HCT116 (cell line): ENCODE measurements at regions not wholly inside any gene's neighbourhood (a gene's known extent, or its start where the extent isn't known, plus 50 kb on each side); places are given as distances from the start of the nearest gene placed in this dataset.

Source experiments
- ATAC-seq: fragments of 200-7000 bp; cut with Tn5 transposase; 2 replicates; pipeline ENCODE4 v1.9.1; 2020; ENCODE audit warnings: mild to moderate bottlenecking, moderate library complexity
- BruUV-seq: library from RNA; stranded (reverse); fragments of 400-500 nt; replicated peaks from 2 replicates; lab custom pipeline; 2021; lab: Mats Ljungman, UMichigan
- CTCF ChIA-PET: fragments of 300-600 bp; sonication (Branson Sonifier 250); formaldehyde crosslinking; loops from one replicate; lab custom pipeline; 2021; ENCODE audit warnings: antibody characterized with exemption; lab: Charles Lee
- POLR2A ChIA-PET: fragments of 300-600, 350-600 bp; sonication (Branson Sonifier 250); formaldehyde crosslinking; loops from one replicate; lab custom pipeline; 2021; ENCODE audit warnings: antibody characterized with exemption; lab: Charles Lee
- RAD21 ChIA-PET, 2 experiments: fragments of 300-600 bp; sonication (Branson Sonifier 250); formaldehyde crosslinking; loops; one replicate each; lab custom pipeline; 2023; ENCODE audit warnings: low total read pairs in 2 of 2; ENCODE audit not compliant: uncharacterized antibody in 2 of 2, unreplicated experiment in 2 of 2, low non-redundant PET in 1 of 2; lab: Charles Lee
- DNase-seq: peaks from one replicate; pipeline ENCODE4 v3.0.0-alpha.2; 2010; ENCODE audit warnings: low read depth, low spot score
- H2AFZ ChIP-seq: fragments of 200-600 bp; shearing (Covaris generic), sonication (generic); 2 replicates; pipeline ENCODE4 v1.6.1; 2017; ENCODE audit warnings: low read depth, mixed run types, mixed read lengths, antibody characterized with exemption, low read length; ENCODE audit not compliant: poor library complexity, severe bottlenecking
- H3K27ac ChIP-seq: 2 replicates; pipeline ENCODE4 v1.5.1; 2012; ENCODE audit warnings: low read depth, low read length
- H3K27me3 ChIP-seq: fragments of 200-600 bp; sonication (generic); 2 replicates; pipeline ENCODE4 v1.6.1; 2016; ENCODE audit warnings: mixed run types, low read length, mixed read lengths; ENCODE audit not compliant: insufficient read depth
- H3K36me3 ChIP-seq, 2 experiments: fragments of 200-500 bp in 1 of 2; fragments of 200-600 bp in 1 of 2; sonication (Bioruptor generic) in 1 of 2; sonication (generic) in 1 of 2; 2 replicates each; pipeline versions ENCODE4 v1.5.1 to v1.6.1; 2014 to 2016; ENCODE audit warnings: low read length in 2 of 2, inconsistent platforms in 1 of 2, mixed read lengths in 1 of 2, mixed run types in 1 of 2; ENCODE audit not compliant: insufficient read depth in 2 of 2, control insufficient read depth in 1 of 2
- H3K4me1 ChIP-seq, 2 experiments: fragments of 200-600 bp in 1 of 2; sonication (generic) in 1 of 2; 2 replicates each; pipeline versions ENCODE4 v1.5.1 to v1.6.1; 2012 to 2017; ENCODE audit warnings: low read length in 2 of 2, inconsistent platforms in 1 of 2, mild to moderate bottlenecking in 1 of 2, mixed read lengths in 1 of 2, mixed run types in 1 of 2, moderate library complexity in 1 of 2; ENCODE audit not compliant: insufficient read depth in 2 of 2, control insufficient read depth in 1 of 2
- H3K4me2 ChIP-seq: fragments of 200-600 bp; sonication (generic); 2 replicates; pipeline ENCODE4 v1.6.1; 2017; ENCODE audit warnings: mixed run types, low read length, mixed read lengths
- H3K4me3 ChIP-seq, 2 experiments: fragments of 200-600 bp in 1 of 2; sonication (generic) in 1 of 2; replicated peaks in 1 of 2; 2 replicates each; pipeline ENCODE4 v1.5.1; 2011 to 2016; ENCODE audit warnings: low read length in 2 of 2, control low read depth in 1 of 2, low read depth in 1 of 2, mild to moderate bottlenecking in 1 of 2, mixed read lengths in 1 of 2, mixed run types in 1 of 2
- H3K79me2 ChIP-seq: fragments of 200-600 bp; sonication (generic); 2 replicates; pipeline ENCODE4 v1.6.1; 2017; ENCODE audit warnings: mild to moderate bottlenecking, mixed run types, low read length, moderate library complexity, mixed read lengths; ENCODE audit not compliant: insufficient read depth
- H3K9ac ChIP-seq: fragments of 200-600 bp; sonication (generic); 2 replicates; pipeline ENCODE4 v1.6.1; 2016; ENCODE audit warnings: low read length, mixed read lengths
- H3K9me2 ChIP-seq: fragments of 200-600 bp; sonication (generic), shearing (Covaris generic); 2 replicates; pipeline ENCODE4 v1.6.1; 2017; ENCODE audit warnings: mixed run types, mild to moderate bottlenecking, moderate library complexity; ENCODE audit not compliant: insufficient read depth
- H3K9me3 ChIP-seq, 2 experiments: fragments of 200-500 bp in 1 of 2; fragments of 200-600 bp in 1 of 2; sonication (Bioruptor generic) in 1 of 2; sonication (generic) in 1 of 2; 2 replicates each; pipeline ENCODE4 v1.6.1; 2014 to 2017; ENCODE audit warnings: low read length in 2 of 2, mixed read lengths in 2 of 2, inconsistent platforms in 1 of 2, low read depth in 1 of 2, mild to moderate bottlenecking in 1 of 2, mixed run types in 1 of 2, moderate library complexity in 1 of 2; ENCODE audit not compliant: control insufficient read depth in 1 of 2, insufficient read depth in 1 of 2
- H4K20me1 ChIP-seq: fragments of 200-600 bp; sonication (generic), shearing (Covaris generic); 2 replicates; pipeline ENCODE4 v1.6.1; 2017; ENCODE audit warnings: mixed run types, mild to moderate bottlenecking, moderate library complexity; ENCODE audit not compliant: insufficient read depth
- EZH2 ChIP-seq: fragments of 200-600 bp; sonication (generic); IDR thresholded peaks from 2 replicates; pipeline ENCODE4 v1.6.1; 2017; ENCODE audit warnings: antibody characterized with exemption, mixed run types
- JUND ChIP-seq: IDR thresholded peaks from 2 replicates; pipeline ENCODE4 v1.6.1; 2012
- RAD21 ChIP-seq: IDR thresholded peaks from 2 replicates; pipeline ENCODE4 v1.6.1; 2012; ENCODE audit warnings: low read depth, mild to moderate bottlenecking
- SIN3A ChIP-seq: IDR thresholded peaks from 2 replicates; pipeline ENCODE4 v1.6.1; 2012; ENCODE audit warnings: low read depth
- SP1 ChIP-seq: IDR thresholded peaks from 2 replicates; pipeline ENCODE4 v1.6.1; 2012; ENCODE audit warnings: low read depth
- ZFX ChIP-seq: fragments of 450-650 bp; IDR thresholded peaks from 2 replicates; pipeline ENCODE4 v1.6.1; 2017
- intact Hi-C: fragments of 100-400 bp; cut with micrococcal nuclease; formaldehyde crosslinking; loops from 2 replicates; pipeline ENCODE4 v1.10.0; 2022
- TF ChIP-seq, protein P1 (sequence below): IDR thresholded peaks from 2 replicates; pipeline ENCODE4 v1.6.1; 2012; ENCODE audit warnings: low read depth
- TF ChIP-seq, protein P2 (sequence below), 3 experiments: fragments of 200-600 bp in 1 of 3; sonication (generic) in 1 of 3; IDR thresholded peaks in 2 of 3; conservative IDR thresholded peaks in 1 of 3; 2 replicates each; pipeline ENCODE4 v1.5.1; 2012 to 2017; ENCODE audit warnings: low read depth in 2 of 3, low read length in 2 of 3, antibody characterized with exemption in 1 of 3, borderline replicate concordance in 1 of 3, control low read depth in 1 of 3, mild to moderate bottlenecking in 1 of 3, mixed read lengths in 1 of 3, mixed run types in 1 of 3, moderate library complexity in 1 of 3; ENCODE audit not compliant: insufficient read depth in 1 of 3
- TF ChIP-seq, protein P3 (sequence below): IDR thresholded peaks from 2 replicates; pipeline ENCODE4 v1.6.1; 2012

DNA sequence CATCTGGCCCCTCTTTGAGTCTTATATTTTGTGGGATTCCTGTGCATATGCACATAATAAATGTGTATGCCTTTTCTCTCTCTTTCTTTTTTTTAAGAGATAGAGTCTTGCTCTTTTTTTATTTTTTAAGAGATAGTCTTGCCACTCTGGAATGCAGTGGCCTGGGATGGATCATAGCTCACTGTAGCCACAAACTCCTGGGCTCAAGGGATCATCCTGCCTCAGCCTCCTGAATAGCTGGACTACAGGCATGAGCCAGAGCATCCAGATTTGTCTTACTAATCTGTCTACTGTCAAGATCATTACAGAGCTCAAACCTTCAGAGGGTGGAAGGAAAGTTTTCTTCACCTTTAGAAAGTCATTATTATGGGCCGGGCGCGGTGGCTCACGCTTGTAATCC, 342.2 kb upstream of the LRRTM4 start:
- Histone ChIP-seq H3K9ac (no peak overlapping the region), H4K20me1 (no peaks in the 10 kb centered on the region), H3K36me3 (no peaks in the 10 kb centered on the region), H3K9me2 (no peaks in the 10 kb centered on the region), H2AFZ (no peak overlapping the region), H3K79me2 (no peaks in the 10 kb centered on the region), H3K4me2 (no peak overlapping the region), H3K27me3 (no peaks in the 10 kb centered on the region), H3K27ac (no peak overlapping the region), H3K9me3 (peaks cover 0 to 7% of the 10 kb centered on the region in 2 experiments; a peak in 3 of 4 replicates), H3K4me1 (no peaks in the 10 kb centered on the region), H3K4me3 (no peak overlapping the region)
- DNase-seq: no peak
- TF ChIP-seq, protein P1, sequence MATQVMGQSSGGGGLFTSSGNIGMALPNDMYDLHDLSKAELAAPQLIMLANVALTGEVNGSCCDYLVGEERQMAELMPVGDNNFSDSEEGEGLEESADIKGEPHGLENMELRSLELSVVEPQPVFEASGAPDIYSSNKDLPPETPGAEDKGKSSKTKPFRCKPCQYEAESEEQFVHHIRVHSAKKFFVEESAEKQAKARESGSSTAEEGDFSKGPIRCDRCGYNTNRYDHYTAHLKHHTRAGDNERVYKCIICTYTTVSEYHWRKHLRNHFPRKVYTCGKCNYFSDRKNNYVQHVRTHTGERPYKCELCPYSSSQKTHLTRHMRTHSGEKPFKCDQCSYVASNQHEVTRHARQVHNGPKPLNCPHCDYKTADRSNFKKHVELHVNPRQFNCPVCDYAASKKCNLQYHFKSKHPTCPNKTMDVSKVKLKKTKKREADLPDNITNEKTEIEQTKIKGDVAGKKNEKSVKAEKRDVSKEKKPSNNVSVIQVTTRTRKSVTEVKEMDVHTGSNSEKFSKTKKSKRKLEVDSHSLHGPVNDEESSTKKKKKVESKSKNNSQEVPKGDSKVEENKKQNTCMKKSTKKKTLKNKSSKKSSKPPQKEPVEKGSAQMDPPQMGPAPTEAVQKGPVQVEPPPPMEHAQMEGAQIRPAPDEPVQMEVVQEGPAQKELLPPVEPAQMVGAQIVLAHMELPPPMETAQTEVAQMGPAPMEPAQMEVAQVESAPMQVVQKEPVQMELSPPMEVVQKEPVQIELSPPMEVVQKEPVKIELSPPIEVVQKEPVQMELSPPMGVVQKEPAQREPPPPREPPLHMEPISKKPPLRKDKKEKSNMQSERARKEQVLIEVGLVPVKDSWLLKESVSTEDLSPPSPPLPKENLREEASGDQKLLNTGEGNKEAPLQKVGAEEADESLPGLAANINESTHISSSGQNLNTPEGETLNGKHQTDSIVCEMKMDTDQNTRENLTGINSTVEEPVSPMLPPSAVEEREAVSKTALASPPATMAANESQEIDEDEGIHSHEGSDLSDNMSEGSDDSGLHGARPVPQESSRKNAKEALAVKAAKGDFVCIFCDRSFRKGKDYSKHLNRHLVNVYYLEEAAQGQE: no peak
- TF ChIP-seq, protein P2, sequence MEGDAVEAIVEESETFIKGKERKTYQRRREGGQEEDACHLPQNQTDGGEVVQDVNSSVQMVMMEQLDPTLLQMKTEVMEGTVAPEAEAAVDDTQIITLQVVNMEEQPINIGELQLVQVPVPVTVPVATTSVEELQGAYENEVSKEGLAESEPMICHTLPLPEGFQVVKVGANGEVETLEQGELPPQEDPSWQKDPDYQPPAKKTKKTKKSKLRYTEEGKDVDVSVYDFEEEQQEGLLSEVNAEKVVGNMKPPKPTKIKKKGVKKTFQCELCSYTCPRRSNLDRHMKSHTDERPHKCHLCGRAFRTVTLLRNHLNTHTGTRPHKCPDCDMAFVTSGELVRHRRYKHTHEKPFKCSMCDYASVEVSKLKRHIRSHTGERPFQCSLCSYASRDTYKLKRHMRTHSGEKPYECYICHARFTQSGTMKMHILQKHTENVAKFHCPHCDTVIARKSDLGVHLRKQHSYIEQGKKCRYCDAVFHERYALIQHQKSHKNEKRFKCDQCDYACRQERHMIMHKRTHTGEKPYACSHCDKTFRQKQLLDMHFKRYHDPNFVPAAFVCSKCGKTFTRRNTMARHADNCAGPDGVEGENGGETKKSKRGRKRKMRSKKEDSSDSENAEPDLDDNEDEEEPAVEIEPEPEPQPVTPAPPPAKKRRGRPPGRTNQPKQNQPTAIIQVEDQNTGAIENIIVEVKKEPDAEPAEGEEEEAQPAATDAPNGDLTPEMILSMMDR (IDR thresholded peaks at IDR 0.05 in 2 of 3, conservative IDR thresholded peaks at IDR 0.05 in 1 of 3; ENCODE audit: borderline replicate concordance in 1 of 3, insufficient read depth in 1 of 3, low read depth in 2 of 3, low read length in 2 of 3): no peak
- TF ChIP-seq EZH2 (no peak), SIN3A (no peak), SP1 (no peak), ZFX (no peak), JUND (no peak), RAD21 (no peak)
- TF ChIP-seq, protein P3, sequence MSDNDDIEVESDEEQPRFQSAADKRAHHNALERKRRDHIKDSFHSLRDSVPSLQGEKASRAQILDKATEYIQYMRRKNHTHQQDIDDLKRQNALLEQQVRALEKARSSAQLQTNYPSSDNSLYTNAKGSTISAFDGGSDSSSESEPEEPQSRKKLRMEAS: no peak
- BruUV-seq: no TSS peak
- CTCF ChIA-PET: no interaction called here
- intact Hi-C loops: no loop called here
- RAD21 ChIA-PET: no interaction called here
- ATAC-seq: no peak
- POLR2A ChIA-PET: no interaction called here
